K562 (cell line): ENCODE measurements at regions not wholly inside any gene's neighbourhood (a gene's known extent, or its start where the extent isn't known, plus 50 kb on each side); places are given as distances from the start of the nearest gene placed in this dataset.

Experiments used
- CREB1 ChIP-seq, 2 experiments: sonication (generic) in 1 of 2; formaldehyde crosslinking in 1 of 2; IDR thresholded peaks; 2 replicates each; pipeline versions ENCODE4 v1.6.1 to v1.8.0; 2012 to 2022; ENCODE audit warnings: inconsistent platforms in 1 of 2, mild to moderate bottlenecking in 1 of 2, missing genetic modification reagents in 1 of 2, moderate library complexity in 1 of 2
- SNRNP70 ChIP-seq: fragments of 200-400 bp; formaldehyde crosslinking; optimal IDR thresholded peaks from 2 replicates; pipeline ENCODE3; 2017; ENCODE audit warnings: low read depth, low read length
- ZNF263 ChIP-seq: sonication (generic); formaldehyde crosslinking; IDR thresholded peaks from 2 replicates; pipeline ENCODE4 v1.8.0; 2022; ENCODE audit warnings: mild to moderate bottlenecking, missing genetic modification reagents, borderline replicate concordance

- TF ChIP-seq SNRNP70 (no peak), ZNF263 (CRISPR knock-in tag) (no peak), CREB1 (IDR thresholded peaks at IDR 0.05) (no peak), CREB1 (CRISPR knock-in tag; IDR thresholded peaks at IDR 0.05) (no peak)
Measured at GRCh38 chr18:14914771-14915170, 166.8 kb downstream of the ANKRD30B start.
